HEK293 (cell line): ENCODE measurements at regions not wholly inside any gene's neighbourhood (a gene's known extent, or its start where the extent isn't known, plus 50 kb on each side); places are given as distances from the start of the nearest gene placed in this dataset.

Experiments used
- CTCF ChIA-PET: fragments of 350-600 bp; formaldehyde crosslinking; extraction: SDS; loops from one replicate; lab custom pipeline; 2021; ENCODE audit warnings: antibody characterized with exemption; lab: Yijun Ruan, JAX
- POLR2A ChIA-PET: fragments of 300-600 bp; formaldehyde crosslinking; extraction: SDS; loops from one replicate; lab custom pipeline; 2020; ENCODE audit warnings: antibody characterized with exemption, inconsistent platforms; lab: Yijun Ruan, JAX
- H3K27ac ChIP-seq: fragments of 200-500 bp; sonication (Bioruptor generic); 2 replicates; pipeline ENCODE4 v1.5.1; 2014; ENCODE audit warnings: low read depth, low read length, control low read depth, inconsistent platforms; ENCODE audit errors: extremely low read depth
- H3K36me3 ChIP-seq, 2 experiments: fragments of 200-500 bp in 1 of 2; sonication (Bioruptor generic) in 1 of 2; 1 replicate in 1 of 2; 2 replicates in 1 of 2; pipeline ENCODE4 v1.5.1; 2014 to 2017; ENCODE audit warnings: inconsistent platforms in 2 of 2, low read length in 2 of 2; ENCODE audit not compliant: control insufficient read depth in 2 of 2, insufficient read depth in 1 of 2
- H3K4me1 ChIP-seq: fragments of 200-500 bp; sonication (Bioruptor generic); 2 replicates; pipeline ENCODE4 v1.5.1; 2014; ENCODE audit warnings: mild to moderate bottlenecking, low read length, inconsistent platforms; ENCODE audit not compliant: control insufficient read depth, insufficient read depth
- H3K4me3 ChIP-seq: 2 replicates; pipeline ENCODE4 v1.5.1; 2011; ENCODE audit warnings: low read depth, mild to moderate bottlenecking, control low read depth, low read length, moderate library complexity
- H3K9me3 ChIP-seq: fragments of 200-500 bp; sonication (Bioruptor generic); 2 replicates; pipeline ENCODE4 v1.5.1; 2014; ENCODE audit warnings: low read depth, low read length, inconsistent platforms; ENCODE audit not compliant: control insufficient read depth, insufficient read depth
- BCL6B ChIP-seq: fragments of 450-650 bp; formaldehyde crosslinking; IDR thresholded peaks from 2 replicates; pipeline ENCODE4 v1.5.1; 2017; ENCODE audit warnings: missing biosample characterization, missing genetic modification characterization
- FEZF1 ChIP-seq: fragments of 450-650 bp; formaldehyde crosslinking; IDR thresholded peaks from 2 replicates; pipeline ENCODE4 v1.5.1; 2016; ENCODE audit warnings: missing biosample characterization, missing genetic modification characterization
- MYNN ChIP-seq: fragments of 450-650 bp; formaldehyde crosslinking; IDR thresholded peaks from 2 replicates; pipeline ENCODE4 v1.5.1; 2016; ENCODE audit warnings: missing biosample characterization, missing genetic modification characterization, borderline replicate concordance
- WT1 ChIP-seq: fragments of 450-650 bp; formaldehyde crosslinking; IDR thresholded peaks from 2 replicates; pipeline ENCODE4 v1.5.1; 2016; ENCODE audit warnings: missing biosample characterization, missing genetic modification characterization
- ZBTB11 ChIP-seq: fragments of 450-650 bp; formaldehyde crosslinking; conservative IDR thresholded peaks from 2 replicates; pipeline ENCODE4 v1.5.1; 2016; ENCODE audit warnings: low read depth, missing biosample characterization, missing genetic modification characterization
- ZNF23 ChIP-seq: fragments of 450-650 bp; formaldehyde crosslinking; IDR thresholded peaks from 2 replicates; pipeline ENCODE4 v1.5.1; 2016; ENCODE audit warnings: missing biosample characterization, missing genetic modification characterization, borderline replicate concordance
- ZNF266 ChIP-seq: fragments of 450-650 bp; formaldehyde crosslinking; IDR thresholded peaks from 2 replicates; pipeline ENCODE4 v1.5.1; 2016; ENCODE audit warnings: missing biosample characterization, missing genetic modification characterization, low read depth
- ZNF280C ChIP-seq: fragments of 450-650 bp; formaldehyde crosslinking; IDR thresholded peaks from 2 replicates; pipeline ENCODE4 v1.5.1; 2016; ENCODE audit warnings: missing biosample characterization, missing genetic modification characterization
- ZNF292 ChIP-seq: fragments of 450-650 bp; formaldehyde crosslinking; IDR thresholded peaks from 2 replicates; pipeline ENCODE4 v1.5.1; 2016; ENCODE audit warnings: low read depth, missing biosample characterization, missing genetic modification characterization, borderline replicate concordance
- ZNF362 ChIP-seq: fragments of 450-650 bp; formaldehyde crosslinking; IDR thresholded peaks from 2 replicates; pipeline ENCODE4 v1.5.1; 2016; ENCODE audit warnings: missing biosample characterization, missing genetic modification characterization
- ZNF391 ChIP-seq: fragments of 450-650 bp; formaldehyde crosslinking; IDR thresholded peaks from 2 replicates; pipeline ENCODE4 v1.5.1; 2016; ENCODE audit warnings: low read depth, missing biosample characterization, missing genetic modification characterization, borderline replicate concordance
- ZNF580 ChIP-seq: fragments of 450-650 bp; formaldehyde crosslinking; IDR thresholded peaks from 2 replicates; pipeline ENCODE4 v1.5.1; 2016; ENCODE audit warnings: missing biosample characterization, missing genetic modification characterization
- ZNF585B ChIP-seq: fragments of 450-650 bp; formaldehyde crosslinking; IDR thresholded peaks from 2 replicates; pipeline ENCODE4 v1.5.1; 2016; ENCODE audit warnings: missing biosample characterization, missing genetic modification characterization
- ZNF610 ChIP-seq: fragments of 450-650 bp; formaldehyde crosslinking; IDR thresholded peaks from 2 replicates; pipeline ENCODE4 v1.5.1; 2016; ENCODE audit warnings: missing biosample characterization, missing genetic modification characterization, borderline replicate concordance
- ZNF654 ChIP-seq: fragments of 450-650 bp; formaldehyde crosslinking; IDR thresholded peaks from 2 replicates; pipeline ENCODE4 v1.5.1; 2016; ENCODE audit warnings: low read depth, missing biosample characterization, missing genetic modification characterization
- ZNF747 ChIP-seq: fragments of 450-650 bp; formaldehyde crosslinking; IDR thresholded peaks from 2 replicates; pipeline ENCODE4 v1.5.1; 2016; ENCODE audit warnings: missing biosample characterization, missing genetic modification characterization

GRCh38 chr6:164113637-164114036 lies 699.1 kb downstream of the QKI start (continued):
- TF ChIP-seq ZNF280C (tag by site-specific recombination) (no peak), FEZF1 (tag by site-specific recombination) (no peak)

- H3K9me3 ChIP-seq = no peaks in the 10 kb centered on the region
- H3K4me1 ChIP-seq = no peaks in the 10 kb centered on the region
- ChIA-PET CTCF (interaction anchor here (0.6 to 2.6 kb wide), 21 partner anchors 9 to 1202 kb away, joined by 3 to 23 read pairs (median 4); no protein-coding TSS in a partner anchor), POLR2A (no interaction called here)
- H3K27ac ChIP-seq = no peak overlapping the region
- no peaks in the 10 kb centered on the region for H3K36me3 ChIP-seq
- no peak overlapping the region for H3K4me3 ChIP-seq
- TF ChIP-seq ZNF747 (no peak), ZNF266 (tag by site-specific recombination) (no peak), ZNF362 (peak; percentile 33; the same call in 1 of the 2 replicates), ZNF654 (peak; percentile 37; the same call in 1 of the 2 replicates), ZNF585B (tag by site-specific recombination) (no peak), BCL6B (no peak)
These were observed 695.2 kb downstream of the QKI start for GRCh38 chr6:164109770-164110140.

- CTCF ChIA-PET = interaction anchor here (0.6 to 2.6 kb wide), 15 partner anchors 9 to 1201 kb away, joined by 3 to 23 read pairs (median 4); no protein-coding TSS in a partner anchor
- Histone ChIP-seq H3K36me3 (no peaks in the 10 kb centered on the region), H3K4me1 (no peaks in the 10 kb centered on the region), H3K27ac (no peak overlapping the region), H3K9me3 (no peaks in the 10 kb centered on the region), H3K4me3 (no peak overlapping the region)
- no peak for TF ChIP-seq ZNF292 (tag by site-specific recombination)
- no peak for TF ChIP-seq ZBTB11 (tag by site-specific recombination)
- no peak for TF ChIP-seq ZNF610 (tag by site-specific recombination)
- no peak for TF ChIP-seq ZNF23 (tag by site-specific recombination)
- TF ChIP-seq ZNF391 = no peak
- TF ChIP-seq MYNN = no peak
- no peak for TF ChIP-seq WT1 (tag by site-specific recombination)
- TF ChIP-seq ZNF580 (tag by site-specific recombination) = no peak
- POLR2A ChIA-PET = no interaction called here
These were observed 694.6 kb downstream of the QKI start for GRCh38 chr6:164108869-164109769.
